Eye (tissue), 1 donor: ENCODE measurements at regions not wholly inside any gene's neighbourhood (a gene's known extent, or its start where the extent isn't known, plus 50 kb on each side); places are given as distances from the start of the nearest gene placed in this dataset.

Experiments used
- DNase-seq: peaks from one replicate; pipeline ENCODE4 v3.0.0-alpha.2; 2015

DNA sequence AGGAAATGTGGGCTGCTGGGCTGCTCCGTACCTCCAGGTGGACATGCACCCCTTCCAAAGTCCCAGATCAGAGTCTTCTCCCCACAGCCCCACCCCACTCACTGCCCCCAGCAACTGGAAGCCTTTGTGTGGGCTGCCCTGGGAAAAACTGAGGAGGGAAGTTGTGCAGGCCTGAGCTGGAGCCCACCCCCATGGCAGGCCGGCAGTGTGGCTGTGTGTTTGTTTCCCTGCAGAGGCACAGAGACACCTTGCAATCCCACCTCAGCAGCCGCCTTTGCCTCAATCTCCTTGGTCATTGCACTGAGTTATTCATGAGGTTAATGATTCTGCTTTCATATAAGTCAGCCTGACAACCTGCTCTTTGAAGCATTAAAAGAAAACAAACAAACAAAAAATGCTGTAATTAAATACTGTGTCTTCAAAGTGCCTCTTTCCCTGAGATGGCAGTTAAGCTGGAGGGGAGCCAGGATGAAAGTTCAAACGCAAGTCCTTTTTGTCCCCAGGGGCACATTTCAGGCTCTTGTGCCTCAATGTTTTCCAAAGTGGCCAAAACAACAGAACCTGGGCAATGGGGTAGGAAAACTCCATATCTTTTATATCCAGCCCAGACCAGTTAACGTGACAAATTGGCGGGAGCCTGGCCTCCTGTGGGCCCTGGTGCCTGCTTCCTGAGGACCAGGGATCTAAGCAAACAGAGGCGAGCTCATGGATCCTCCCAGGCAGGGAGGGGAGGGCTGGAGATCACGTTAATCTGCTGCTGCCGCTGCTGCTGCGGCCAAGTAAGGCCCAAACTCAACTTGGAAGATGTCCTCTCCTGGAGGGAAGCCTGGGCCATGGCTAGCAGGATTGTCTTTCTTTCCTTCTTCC lies 51.9 kb upstream of the TSPAN11 start:
- DNase-seq = no peak

- no peak for DNase-seq
Observed at GRCh38 chr12:30870491-30871265, 55.9 kb upstream of the TSPAN11 start.

DNA sequence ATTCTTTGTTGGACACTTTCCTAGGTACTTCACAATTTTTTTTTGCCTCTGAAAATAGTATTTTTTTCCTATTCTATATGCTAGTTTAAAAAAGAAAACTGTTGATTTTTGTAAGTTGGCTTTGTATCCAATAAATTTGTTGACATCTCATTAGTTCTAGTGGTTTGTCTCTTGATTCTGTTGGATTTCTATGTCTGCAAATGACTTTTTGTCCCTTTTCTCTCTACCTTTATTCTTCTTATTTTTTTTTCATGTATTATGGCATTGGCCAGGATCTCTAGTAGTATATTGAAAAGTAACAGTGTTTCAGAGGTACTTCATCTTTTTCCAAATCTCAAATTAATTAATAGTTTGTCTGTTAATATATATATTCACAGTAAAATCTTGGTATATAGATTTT lies 59.1 kb upstream of the TSPAN11 start:
- no peak for DNase-seq

DNA sequence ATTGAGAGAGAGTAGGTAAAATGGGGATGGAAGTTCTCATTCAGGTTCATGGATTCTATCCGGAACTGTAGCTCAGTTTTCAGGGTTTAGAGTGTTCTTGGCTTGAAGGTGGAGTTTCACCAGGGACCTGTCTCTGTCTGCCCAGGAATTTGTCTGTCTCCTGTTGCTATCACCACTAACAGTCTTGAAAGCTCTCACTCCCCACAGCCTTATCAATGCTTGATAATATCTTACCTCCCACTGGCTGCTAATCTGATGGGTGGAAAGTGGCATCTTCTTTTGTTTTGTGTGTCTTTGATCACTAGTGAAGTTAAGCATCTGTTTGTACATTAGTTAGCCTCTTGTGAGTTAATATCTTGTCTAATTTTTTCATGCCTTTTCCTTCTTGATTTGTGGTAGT lies 60.3 kb upstream of the TSPAN11 start:
- no peak for DNase-seq

DNA sequence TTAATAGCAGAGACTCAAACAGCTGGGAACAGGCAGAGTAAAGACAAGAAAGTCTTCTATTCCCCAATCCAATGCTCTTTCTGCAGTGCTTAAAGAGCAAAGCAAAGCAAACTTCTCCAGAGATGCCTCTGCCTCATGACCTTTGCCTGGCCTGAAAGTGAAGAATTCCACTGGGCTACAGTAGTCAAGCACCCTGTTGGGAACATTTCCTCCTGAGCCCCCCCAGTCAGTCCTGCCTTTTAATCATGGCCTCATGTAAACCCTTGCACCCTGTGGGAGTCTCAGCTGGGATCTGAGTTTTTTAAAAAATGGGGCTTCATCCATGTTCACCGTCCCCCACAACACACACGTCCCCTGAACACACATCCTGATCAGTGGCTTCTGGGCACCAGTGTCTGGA lies 62.7 kb upstream of the TSPAN11 start:
- no peak for DNase-seq

- no peak for DNase-seq
Observed at GRCh38 chr12:30862486-30862885, 64.1 kb upstream of the TSPAN11 start.

- DNase-seq = no peak
Observed at GRCh38 chr12:30859226-30859625, 67.3 kb upstream of the TSPAN11 start.

DNA sequence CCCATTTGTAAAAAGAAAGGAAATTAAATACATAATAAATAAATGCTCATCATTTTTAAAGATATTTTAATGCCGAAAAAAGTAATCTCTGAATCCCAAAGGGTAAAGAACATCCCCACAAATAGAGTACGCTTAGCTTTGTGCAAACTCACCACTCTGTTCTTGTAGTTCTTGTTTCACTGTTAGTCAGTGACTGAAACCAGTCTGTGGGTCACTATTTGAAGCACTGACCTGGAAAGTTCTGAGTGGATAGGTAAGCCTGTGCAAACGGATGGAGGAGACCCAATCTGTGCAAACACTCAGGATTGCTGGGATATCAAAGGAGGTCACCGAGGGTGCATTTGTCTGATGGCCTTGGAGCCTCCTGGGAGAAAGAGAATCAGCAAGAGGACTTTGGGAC lies 68.1 kb upstream of the TSPAN11 start:
- no peak for DNase-seq

- DNase-seq = no peak
Observed at GRCh38 chr12:30853561-30854133, 72.9 kb upstream of the TSPAN11 start.

- DNase-seq = no peak
Observed at GRCh38 chr12:30850684-30851083, 75.9 kb upstream of the TSPAN11 start.

- DNase-seq = peak; percentile 79
Observed at GRCh38 chr12:30847259-30847658, 79.3 kb upstream of the TSPAN11 start.

DNA sequence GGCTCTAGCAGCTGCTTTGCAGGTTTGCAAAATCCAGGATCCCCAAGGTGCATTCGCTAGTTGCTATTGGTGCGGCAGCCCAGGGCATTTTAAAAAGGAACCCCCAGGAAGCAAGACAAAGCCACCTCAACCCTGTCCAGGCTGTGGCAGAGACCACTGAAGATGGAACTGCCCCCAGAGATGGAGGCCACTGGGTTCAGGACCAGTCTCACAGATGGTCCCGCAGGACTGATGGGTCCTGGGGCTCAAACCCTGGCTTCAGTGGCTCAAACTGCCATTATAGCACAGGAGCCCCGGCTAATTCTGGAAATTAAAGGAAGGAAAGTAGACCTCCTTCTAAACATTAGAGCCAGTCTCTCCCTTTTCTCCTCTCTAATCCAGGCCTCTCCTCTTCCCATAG lies 79.8 kb upstream of the TSPAN11 start:
- no peak for DNase-seq

- no peak for DNase-seq
Observed at GRCh38 chr12:30845676-30846075, 80.9 kb upstream of the TSPAN11 start.

DNA sequence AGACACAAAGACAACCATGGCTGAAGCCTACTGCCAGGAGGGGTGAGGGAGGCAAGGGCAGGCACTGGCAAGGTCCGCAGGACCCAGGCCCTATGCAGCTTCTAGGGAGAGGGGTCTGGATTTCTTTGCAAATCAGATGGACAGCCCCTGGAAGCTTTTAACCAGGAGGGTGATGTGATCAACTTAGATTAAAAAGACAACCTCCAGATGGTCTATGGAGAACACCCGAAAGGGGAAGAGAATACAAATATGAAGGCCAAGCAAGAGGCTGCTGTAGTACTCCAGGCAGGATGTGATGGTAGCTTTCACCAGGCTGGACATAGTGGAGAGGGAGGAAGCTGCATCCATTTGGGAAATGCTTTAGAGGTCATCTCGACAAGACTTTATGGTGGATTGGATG lies 83.3 kb upstream of the TSPAN11 start:
- peak; percentile 13 for DNase-seq

DNA sequence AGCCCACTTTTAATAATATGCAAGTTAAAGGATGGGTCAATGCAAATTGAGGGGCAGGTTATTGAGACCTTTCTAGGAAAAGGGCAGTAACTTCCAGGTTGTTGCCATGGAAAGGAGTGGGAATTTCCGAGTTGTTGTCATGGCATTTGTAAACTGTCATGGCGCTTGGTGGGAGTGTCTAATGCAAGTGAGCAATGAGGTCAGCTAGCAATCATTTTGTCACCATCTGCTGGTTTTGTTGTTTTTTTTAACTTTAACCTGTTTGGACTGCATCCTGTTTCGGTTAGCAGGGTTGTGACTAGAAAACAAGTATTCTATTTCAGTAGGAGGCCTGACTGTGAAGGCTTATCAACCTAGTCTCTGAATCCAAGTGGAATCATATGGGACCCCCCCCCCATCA lies 85.8 kb upstream of the TSPAN11 start:
- no peak for DNase-seq

DNA sequence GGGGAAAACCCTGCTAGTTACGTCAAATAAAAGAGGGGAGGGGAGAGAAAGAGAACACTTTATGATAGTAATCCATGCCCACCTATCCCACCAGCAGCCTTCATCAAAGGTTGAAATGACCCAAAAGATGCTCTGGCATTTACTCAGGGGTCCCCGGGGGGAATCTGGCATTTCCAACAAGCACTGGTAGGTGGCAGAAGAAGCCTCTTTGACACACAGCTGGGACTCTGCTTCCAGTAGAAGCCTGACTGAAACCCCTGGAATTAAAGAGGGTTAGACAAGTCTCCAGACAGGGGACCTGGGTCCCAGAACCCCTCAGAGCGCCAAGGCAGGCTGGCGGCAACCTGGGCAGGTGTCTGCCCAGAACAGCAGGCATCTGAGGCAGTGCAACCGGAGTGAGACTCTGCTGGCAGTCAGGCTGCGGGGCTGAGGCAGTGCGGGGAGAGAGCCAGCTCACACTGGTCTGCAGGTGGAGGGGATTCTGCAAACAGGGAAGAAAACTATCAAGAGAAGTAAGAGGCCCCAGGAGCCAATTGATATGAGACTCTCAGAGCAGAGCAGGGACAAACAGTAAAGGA lies 85.0 kb upstream of the CAPRIN2 start:
- DNase-seq = peak; percentile 20

DNA sequence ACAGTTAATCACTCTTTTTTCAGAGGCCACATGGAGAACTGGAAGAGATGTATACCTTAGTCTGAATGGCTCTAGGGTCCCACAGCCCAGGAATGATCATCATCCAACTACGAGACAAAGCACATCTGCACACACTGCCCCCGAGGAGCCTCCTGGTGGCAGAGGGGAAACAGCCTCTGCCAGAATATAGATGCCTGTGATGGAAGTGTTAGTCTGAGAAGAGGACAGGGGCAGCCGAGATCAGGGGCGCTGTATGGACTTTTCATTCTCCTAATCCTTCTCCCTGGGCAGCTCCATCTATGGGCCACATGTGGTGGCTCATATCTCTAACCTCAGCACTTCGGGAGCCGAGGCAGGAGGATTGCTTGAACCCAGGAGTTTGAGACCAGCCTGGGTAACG lies 82.8 kb upstream of the CAPRIN2 start:
- no peak for DNase-seq

GRCh38 chr12:30836656-30837445 lies 82.1 kb upstream of the CAPRIN2 start:
- DNase-seq = no peak

DNA sequence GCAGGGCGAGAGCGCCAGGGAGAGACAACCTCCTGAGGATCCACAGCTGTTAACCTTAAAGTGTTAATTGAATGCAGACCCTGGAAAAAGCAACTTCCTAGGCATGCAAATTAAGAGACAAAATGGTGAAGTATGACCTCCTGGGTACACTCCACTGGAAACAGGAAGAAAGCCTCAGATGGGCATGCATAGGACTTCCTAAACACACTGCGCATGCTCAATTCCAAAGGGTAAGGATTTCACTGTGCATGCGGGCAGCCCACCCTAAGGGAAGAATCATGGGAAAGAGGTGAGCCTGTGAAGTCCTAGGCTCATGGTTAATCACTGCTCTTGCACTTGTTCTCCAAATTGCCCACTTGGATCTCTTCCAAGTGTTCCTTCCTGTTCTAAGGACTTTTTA lies 80.5 kb upstream of the CAPRIN2 start:
- no peak for DNase-seq

DNA sequence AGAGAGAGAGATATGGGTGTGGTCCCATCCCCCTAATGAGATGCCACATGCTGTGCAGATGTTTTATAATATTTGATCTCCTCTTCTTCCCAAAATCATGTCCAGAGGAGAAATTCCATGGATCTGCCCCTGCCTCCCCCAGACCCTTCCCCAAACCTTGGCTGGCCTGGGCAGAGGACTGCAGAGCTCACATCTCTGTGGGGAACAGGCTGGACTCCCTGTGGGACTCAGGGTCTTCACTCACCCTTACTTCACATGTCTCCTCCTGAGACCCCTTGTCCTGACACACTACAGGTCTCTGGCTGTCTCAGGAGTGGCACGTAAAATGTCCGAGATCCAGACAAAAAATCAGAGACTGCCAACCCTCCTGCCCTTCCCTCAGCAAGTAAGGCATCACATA lies 76.0 kb upstream of the CAPRIN2 start:
- no peak for DNase-seq

DNA sequence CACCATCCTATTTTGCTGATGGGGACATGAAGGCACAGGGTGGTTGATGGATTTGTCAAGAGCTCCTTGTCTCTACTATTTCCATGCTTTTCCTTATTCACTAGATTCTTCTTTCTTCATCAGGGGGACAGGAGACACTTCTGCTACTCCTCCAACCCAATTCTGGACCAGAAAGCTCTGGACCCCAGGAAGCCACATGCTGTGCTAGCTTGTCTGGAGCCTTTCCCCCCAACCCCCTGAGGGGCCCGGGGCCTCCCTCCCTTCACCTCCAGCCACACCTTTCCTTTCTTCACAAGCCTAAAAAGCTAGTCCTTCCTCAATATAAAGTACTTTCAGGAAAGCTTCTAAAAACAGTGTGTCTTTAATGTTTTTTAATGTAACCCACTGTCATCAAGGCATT lies 75.1 kb upstream of the CAPRIN2 start:
- no peak for DNase-seq

GRCh38 chr12:30828686-30829085 lies 73.9 kb upstream of the CAPRIN2 start:
- DNase-seq = peak; percentile 51
